Occipital lobe (tissue), 1 donor: ENCODE measurements at regions not wholly inside any gene's neighbourhood (a gene's known extent, or its start where the extent isn't known, plus 50 kb on each side); places are given as distances from the start of the nearest gene placed in this dataset.
"Not testable (repeated sequence)": the region's sequence is repeated elsewhere in the genome, so short reads cannot be mapped to it uniquely, and the experiment has no call there.

Experiments used
- DNase-seq: peaks from one replicate; lab custom pipeline; 2025; lab: John Stamatoyannopoulos, UW

DNA sequence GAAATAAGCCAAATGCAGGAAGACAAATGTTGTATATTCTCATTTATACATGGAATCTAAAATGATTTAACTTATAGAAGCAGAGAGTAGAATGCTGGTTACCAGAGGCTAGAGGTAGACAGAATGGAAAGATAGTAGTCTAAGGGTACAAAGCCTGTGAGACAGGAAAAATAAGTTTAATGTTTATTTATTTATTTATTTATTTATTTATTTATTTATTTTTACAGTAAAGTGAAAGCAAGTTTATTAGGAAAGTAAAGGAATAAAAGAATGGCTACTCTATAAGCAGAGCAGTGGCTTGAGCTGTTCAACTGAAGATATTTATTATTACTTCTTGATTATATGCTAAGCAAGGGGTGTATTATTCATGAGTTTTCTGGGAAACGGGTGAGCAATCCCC is 203.2 kb downstream of the LAS1L start:
- DNase-seq, result no peak

DNA sequence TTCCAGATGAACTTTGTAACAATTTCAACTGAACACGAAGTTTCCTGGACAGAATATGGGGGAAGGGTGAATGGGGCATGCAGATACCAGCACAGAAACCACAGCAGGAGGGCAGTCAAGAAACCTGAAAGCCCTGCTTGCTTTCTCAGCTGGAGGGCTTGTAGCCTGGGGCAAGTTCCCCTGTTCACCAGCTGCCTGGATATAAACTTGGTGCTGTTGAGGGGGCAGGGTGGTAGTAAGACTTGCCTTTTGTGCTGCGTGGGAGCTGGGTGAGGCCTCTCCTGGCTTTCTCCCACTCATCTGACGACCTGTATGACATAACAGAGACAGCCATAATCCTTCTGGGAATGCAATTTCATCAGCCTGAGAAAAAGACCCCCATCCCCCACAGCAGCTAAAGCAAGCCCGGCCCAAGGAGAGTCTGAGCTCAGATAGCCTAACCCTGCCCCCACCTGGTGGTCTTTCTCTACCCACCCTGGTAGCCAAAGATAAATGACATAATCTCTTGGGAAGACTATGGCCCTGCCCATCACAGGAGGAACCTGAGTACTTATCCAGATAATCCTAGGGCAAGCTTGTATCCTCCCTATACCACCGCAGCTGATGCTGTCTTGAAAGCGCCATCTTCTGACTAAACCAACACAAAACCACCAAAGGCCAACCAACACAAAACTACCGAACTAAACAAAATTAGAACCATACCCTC is 234.3 kb downstream of the LAS1L start:
- DNase-seq, result no peak

DNA sequence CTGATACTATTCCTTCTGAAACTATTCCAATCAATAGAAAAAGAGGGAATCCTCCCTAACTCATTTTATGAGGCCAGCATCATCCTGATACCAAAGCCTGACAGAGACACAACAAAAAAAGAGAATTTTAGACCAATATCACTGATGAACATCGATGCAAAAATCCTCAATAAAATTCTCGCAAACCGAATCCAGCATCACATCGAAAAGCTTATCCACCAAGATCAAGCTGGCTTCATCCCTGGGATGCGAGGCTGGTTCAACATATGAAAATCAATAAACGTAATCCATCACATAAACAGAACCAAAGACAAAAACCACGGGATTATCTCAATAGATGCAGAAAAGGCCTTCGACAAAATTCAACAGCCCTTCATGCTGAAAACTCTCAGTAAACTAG is 251.7 kb downstream of the LAS1L start:
- not testable (repeated sequence) for DNase-seq

DNA sequence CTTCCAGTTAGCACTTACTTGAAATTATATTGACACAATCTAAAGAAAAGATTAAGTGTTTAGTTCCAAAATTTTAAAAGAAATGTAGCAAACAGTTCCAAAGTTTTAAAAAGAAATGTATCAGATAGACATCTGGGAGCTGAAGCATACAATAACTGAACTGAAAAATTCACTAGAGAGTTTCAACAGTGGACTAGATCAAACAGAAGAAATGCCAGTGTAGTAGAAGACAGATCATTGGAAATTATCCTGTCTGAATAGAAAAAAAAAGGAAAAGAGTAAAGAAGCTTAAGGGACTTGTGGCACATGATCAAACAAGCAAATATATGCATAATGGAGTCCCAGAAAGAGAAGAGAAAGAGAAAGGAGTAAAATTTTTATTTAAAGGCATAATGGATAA is 261.4 kb downstream of the LAS1L start:
- DNase-seq, result no peak

GRCh38 chrX:65266482-65266881 is 268.1 kb downstream of the LAS1L start:
- DNase-seq, result no peak

GRCh38 chrX:65253817-65254216 is 277.6 kb upstream of the ZC4H2 start:
- DNase-seq, result no peak

DNA sequence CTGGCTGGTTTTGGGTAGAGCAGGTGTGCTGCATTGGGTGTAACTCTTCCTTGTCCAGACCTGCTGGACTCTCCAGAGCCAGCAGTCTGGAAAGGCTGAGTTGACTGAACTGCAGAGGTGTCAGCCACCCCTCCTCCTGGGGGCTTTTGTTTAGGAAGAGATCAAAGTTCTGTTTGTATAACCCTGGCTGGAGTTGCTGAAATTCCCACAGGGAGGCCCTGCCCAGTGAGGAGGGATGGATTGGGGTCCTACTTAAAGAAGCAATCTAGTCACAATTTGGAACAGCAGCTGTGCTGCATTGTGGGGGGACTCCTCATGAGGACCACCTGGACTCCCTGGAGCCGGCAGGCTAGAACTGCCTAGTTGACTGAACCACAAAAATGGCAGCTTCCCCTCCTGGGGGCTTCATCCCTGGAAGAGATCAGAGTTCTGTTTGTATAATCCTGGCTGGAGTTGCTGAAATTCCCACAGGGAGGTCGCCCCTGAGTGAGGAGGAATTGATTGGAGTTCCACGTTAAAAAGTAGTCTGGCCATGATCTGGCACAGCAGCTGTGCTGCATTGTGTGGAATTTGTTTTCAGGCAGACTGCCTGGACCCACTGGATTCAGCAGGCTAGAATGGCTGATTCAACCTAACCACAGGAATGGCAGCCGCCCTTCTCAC is 264.9 kb upstream of the ZC4H2 start:
- DNase-seq, result no peak

DNA sequence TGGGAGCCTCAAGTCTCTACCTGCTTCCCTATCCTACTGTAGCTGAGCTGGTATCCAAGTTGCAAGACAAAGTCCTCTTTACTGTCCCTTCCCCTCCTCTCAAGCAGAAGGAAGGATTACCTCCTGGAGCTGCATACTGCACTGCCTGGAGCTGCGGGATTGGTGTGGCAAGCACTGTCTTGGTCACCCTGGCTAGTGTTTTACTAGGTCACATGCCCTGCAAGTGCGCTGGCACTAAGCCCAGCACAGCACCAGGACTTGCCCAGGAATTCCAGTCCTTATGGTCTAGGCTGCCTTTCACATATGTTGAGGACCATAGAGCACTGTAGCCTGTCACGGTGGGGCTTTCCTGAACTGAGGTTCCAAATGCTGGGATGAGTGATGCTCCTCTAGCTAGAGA is 227.3 kb upstream of the ZC4H2 start:
- no peak for DNase-seq

GRCh38 chrX:65196758-65197360 is 220.6 kb upstream of the ZC4H2 start:
- DNase-seq, result no peak

GRCh38 chrX:65195621-65196020 is 219.4 kb upstream of the ZC4H2 start:
- no peak for DNase-seq

DNA sequence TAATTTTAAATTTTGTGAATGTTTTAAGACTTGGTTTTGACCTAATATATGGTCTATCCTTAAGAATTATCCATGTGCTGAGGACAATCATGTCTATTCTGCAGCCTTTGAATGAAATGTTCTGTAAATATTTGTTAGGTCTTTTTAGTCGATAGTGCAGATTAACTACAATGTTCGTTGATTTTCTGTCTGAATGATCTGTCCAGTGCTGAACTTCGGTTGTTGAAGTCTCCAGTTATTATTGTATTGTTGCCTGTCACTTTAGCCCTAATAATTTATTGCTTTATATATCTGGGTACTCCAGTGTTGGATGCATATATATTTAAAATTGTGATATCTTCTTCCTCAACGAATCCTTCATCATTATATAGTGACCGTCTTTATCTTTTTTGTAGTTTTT is 218.3 kb upstream of the ZC4H2 start:
- no peak for DNase-seq

- not testable (repeated sequence) for DNase-seq
These were observed 187.1 kb upstream of the ZC4H2 start for GRCh38 chrX:65163325-65163724.

DNA sequence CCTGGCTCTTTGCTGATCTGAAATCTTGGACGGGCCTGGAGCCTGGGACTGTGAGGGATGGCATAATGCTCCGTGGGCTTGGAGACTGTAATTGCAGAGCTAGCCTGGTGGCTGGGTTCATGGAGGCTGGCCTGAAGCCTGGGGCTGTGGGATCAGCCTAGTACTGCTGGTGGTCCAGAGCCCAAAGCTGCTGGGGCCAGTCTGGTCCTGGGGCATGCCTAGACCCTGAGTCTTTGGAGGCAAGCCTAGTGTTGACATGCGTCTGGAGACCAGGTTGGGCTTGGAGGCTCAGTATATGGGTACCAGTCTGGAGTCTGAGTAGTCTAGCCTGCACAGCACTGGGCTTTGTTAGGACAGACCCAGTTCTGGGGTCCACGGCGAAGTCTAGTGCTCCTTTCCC is 172.0 kb upstream of the ZC4H2 start:
- DNase-seq, result no peak

- DNase-seq, result no peak
These were observed 160.2 kb upstream of the ZC4H2 start for GRCh38 chrX:65136424-65136823.

DNA sequence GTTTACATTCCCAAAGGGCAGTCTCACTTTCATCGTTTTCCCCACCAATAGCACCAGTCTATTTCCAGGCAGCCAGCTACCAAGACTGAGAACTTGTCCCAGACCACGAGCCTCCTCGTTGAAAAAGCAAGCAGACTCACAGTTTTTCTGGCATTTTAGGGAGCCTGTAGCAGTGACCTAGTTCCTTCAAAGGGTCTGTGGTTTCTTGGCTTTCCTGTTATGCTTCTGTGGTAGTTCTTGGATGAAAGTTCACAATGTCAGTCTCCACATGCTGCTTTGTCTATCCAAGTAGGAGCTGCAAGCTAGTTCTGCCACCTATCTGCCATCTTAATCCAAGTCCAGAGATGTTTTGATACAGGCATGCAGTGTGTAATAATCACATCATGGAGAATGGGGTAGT is 151.6 kb upstream of the ZC4H2 start:
- no peak for DNase-seq

DNA sequence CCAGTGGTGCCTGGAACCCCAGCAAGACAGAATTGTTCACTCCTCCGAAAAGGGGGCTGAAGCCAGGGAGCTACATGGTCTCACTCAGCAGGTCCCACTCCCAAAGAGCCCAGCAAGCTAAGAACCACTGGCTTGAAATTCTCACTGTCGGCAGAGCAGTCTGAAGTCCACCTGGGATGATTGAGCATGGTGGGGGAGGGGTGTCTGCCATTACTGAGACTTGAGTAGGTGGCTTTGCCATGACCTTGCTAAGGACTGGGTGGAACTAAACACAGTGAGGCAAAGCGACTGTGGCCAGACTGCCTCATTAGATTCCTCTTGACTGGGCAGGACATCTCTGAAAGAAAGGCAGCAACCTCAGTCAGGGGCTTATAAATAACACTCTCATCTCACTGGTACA is 122.6 kb upstream of the ZC4H2 start:
- no peak for DNase-seq

DNA sequence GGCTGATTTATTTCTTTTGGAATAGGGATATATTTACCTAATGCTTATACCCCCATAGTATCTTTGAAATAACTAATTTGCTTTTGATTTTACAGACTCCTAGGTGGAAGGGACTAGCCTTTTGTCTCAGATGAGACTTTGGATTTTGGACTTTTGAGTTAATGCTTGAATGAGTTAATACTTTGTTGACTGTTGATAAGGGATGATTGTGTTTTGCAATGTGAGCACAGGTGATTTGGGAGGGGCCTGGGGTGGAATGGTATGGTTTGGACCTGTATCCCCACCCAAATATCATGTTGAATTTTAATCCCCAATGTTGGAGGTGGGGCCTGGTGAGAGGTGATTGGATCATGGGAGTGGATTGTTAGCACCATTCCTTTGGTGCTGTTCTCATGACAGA is 117.4 kb upstream of the ZC4H2 start:
- no peak for DNase-seq

GRCh38 chrX:65073233-65073632 is 97.0 kb upstream of the ZC4H2 start:
- DNase-seq, result no peak

GRCh38 chrX:65072590-65072989 is 96.3 kb upstream of the ZC4H2 start:
- no peak for DNase-seq

- DNase-seq, result not testable (repeated sequence)
These were observed 82.4 kb upstream of the ZC4H2 start for GRCh38 chrX:65058626-65059025.

DNA sequence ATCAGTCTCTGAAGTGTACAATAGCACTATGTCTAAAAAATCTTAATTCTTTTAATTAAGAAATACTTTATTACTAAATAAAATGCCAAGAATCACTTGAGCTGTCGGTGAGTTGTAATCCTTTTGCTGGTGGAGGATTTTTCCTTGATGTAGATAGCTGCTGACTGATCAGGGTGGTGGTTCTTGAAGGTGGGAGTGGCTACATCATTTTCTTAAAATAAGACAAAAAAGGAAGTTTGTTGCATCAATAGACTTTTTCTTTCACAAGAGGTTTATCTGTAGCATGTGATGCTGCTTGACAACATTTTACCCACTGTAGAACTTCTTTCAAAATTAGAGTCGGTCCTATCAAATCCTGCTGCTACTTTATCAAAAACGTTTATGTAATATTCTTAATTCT is 68.8 kb upstream of the ZC4H2 start:
- DNase-seq, result no peak

DNA sequence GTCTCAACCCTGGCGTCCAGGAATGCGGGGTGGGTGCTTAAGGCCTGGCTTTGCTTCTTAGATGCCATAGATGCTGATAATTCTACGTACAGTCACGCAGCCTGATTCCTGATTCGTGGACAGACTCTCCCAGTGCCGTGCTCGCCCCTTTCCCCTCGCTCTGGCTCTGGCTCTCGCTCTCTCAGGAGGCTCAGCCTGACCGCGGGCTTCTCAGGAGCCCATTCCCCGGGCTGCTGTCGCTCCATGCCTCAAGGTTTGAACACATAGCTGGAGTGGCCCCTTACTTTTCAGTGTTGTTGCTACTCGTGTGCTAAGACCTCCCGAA is 59.2 kb upstream of the ZC4H2 start:
- peak; percentile 30 for DNase-seq
